Activated CD4-positive, alpha-beta T cell treated with anti-CD3 and anti-CD28 coated beads, Interleukin-2, amount 50 U/mL, for 16 hours (primary cell): ENCODE measurements at regions not wholly inside any gene's neighbourhood (a gene's known extent, or its start where the extent isn't known, plus 50 kb on each side); places are given as distances from the start of the nearest gene placed in this dataset.

Experiments
- DNase-seq: peaks from one replicate; pipeline ENCODE4 v3.0.0-alpha.2; 2020

GRCh38 chr18:24628326-24628725 lies 167.9 kb downstream of the HRH4 start:
- DNase-seq = no peak

DNA sequence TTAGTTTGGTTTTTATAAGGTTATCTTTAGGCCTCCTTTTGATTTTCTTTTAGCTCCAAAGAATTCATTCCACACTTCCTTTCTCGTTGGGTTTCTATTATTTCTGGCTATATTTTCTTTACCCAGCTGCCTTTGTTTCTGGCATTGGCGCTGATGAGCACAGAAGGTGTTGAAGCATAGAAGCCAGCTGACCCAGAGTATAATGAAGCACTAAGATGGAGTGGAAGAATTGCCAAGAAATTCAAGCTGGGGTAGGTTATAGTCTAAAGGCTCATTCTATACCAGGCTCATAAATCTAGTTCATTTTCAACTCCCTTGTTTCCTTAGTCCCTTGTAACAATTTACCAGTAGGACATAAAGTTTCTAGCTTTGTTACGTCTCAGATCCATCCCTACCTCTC lies 169.5 kb downstream of the HRH4 start:
- DNase-seq = no peak

GRCh38 chr18:24630346-24630880 lies 170.0 kb downstream of the HRH4 start:
- DNase-seq = no peak

- no peak for DNase-seq
Observed at GRCh38 chr18:24631243-24632025, 171.0 kb downstream of the HRH4 start.

- DNase-seq = no peak
Observed at GRCh38 chr18:24632158-24632988, 171.9 kb downstream of the HRH4 start.

DNA sequence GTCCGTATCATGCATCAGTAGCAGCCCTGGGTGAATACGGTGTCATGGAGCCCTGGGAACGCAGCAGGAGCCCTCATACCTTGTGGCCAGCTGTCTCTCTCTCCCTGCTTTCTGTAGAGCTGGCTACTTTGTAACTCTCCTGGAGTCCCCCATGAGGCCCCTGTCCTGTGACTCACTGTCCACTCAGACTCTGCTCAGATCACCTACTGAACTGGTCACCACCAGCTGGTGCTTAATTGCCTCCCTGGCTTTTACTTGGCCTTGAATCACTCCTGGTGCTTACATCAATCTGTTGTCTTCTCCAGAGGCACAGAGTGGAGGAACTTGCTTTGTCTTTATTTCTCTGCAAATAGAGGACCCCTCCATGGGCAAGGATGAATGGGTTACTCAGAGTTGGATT lies 172.7 kb downstream of the HRH4 start:
- no peak for DNase-seq

GRCh38 chr18:24649571-24649970 lies 189.1 kb downstream of the HRH4 start:
- no peak for DNase-seq

DNA sequence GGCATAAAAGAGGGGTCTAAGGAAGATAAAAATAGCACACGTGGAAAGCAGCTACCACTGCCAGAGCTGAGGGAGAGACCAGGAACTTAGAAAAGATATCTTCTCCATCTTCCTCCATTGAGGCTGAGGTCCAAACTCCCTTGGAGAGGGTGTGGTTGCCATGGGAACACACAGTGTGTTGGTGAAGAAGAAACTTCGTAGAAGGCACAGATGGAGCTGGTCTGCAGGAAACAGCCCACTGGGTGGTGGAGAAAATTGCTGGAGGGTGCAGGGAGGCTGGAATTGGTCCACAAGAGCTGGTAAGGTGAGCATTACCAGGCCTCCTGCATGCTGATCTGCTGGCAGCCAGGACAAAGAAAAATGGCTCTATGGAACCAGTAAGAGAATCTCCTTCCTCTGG lies 191.0 kb downstream of the HRH4 start:
- DNase-seq = no peak

GRCh38 chr18:24656050-24656449 lies 195.6 kb downstream of the HRH4 start:
- DNase-seq = no peak

DNA sequence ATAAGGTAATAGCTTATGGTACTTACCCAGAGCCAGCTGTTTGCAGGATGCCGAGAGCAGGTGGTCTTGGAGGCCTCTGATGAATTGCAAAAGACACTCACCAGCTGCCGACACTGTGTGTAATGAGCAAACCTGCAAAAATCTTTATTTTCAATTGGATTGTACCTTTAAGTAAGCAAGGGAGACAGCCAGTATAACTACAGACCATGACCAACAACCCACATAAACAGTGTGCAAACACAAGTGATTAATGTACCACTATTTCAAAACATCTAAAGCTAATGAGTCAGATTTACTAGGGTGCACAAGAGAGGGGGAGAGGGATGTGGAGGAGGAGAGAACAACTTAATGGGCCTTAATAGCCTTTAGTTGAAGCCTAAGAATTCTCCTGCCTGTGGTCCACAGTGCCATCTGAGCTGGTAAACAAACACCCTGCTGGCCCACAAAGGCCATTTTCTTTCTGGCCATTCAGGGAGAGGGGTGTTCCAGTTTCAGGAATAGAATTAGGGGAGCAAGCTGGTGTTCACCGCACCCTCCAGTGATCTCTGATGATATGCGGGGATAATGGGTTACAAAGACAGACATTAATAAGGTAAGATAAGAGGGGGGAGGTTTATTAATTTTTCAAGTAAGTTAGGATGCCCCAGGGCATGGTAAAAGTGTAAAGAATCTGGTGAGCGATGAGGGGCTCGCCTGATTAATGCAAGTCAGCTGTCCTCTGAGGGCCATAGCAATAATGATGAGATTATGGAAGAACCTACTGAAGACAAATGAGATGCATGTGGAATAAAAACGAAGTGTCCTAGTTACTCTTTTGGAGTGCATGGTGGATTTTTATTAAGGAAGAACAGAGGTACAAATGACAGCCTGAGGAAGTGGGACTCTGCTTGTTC lies 196.4 kb downstream of the HRH4 start:
- no peak for DNase-seq

- no peak for DNase-seq
Observed at GRCh38 chr18:24657444-24657842, 197.0 kb downstream of the HRH4 start.

DNA sequence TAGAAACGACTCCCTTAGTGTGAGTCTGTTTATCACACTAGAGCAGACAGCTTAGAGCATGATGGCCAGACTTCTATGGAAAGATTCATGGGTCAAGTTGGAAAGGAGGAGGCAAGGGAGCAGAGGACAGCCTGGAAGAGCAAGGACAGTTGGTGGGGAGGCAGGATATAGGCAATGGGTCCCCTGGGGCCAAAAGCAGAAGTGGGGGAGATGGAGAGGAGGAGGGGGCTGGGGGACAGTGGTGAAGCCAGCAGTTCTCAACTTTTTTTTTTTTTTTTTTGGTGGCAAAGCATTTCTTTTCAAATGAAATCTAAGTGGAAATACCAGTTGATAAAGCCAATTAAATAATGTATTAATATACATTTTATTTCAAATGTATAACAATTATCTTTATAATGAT lies 197.9 kb downstream of the HRH4 start:
- DNase-seq = no peak

GRCh38 chr18:24659827-24660720 lies 199.6 kb downstream of the HRH4 start:
- no peak for DNase-seq

DNA sequence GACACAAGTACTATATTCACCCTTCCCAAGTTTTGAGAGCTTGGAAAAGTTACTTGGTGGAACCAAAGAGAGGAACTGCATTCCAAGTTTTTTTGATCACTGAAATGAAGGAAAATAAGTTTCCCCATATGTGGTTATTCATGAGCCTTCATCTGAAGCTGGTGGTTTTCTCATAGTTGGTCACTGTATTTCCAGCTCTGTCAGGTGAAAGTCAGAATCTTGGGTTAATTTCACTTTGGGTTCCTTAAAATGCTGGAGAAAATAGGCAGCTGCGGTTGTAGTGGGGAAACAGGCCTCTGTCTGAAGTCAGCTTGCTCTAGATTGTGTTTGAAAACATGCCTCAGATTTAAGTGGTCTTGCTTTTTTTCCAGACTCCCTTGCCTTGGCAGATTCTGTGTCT lies 200.5 kb downstream of the HRH4 start:
- no peak for DNase-seq

DNA sequence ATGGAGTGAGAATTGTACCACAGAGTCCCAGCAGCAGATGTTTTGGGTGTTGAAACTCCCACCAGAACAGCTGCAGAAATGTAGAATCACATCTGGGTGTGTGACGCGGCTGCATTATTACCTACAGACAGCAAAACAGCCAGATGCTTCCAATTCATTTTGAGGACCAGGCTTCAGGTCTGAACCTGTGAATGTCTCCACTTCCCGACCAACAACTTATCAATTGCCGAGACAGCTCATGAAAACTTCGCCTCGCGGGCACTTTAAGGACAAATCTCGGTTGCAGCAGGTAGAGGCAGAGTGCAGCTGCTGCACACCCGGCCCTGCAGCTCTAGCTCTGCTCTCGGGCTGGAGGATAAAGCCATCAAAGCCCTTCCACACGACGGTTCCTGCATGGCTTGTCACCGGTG lies 202.0 kb downstream of the HRH4 start:
- DNase-seq = no peak

- no peak for DNase-seq
Observed at GRCh38 chr18:24663026-24663425, 202.6 kb downstream of the HRH4 start.

GRCh38 chr18:24669015-24669414 lies 208.6 kb downstream of the HRH4 start:
- DNase-seq = no peak

DNA sequence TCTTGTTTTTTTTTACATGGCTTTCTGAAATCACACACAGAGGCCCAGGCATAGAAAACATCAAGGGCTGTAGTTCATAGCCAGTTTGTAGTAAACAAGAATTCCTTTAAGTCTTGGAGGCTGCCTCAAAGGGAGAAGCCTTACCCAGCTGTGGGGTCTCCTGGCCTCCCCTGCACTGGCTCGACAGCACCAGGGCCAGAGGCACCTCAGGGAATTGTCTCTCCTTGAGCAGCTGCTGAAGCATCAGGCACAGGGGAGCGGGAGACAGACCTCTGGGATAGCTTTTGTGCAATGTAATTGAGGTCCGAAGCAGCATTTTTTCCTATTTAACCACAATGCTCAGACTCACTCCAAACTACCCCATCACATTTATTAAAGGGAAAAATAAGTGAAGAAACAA lies 209.1 kb downstream of the HRH4 start:
- no peak for DNase-seq

- no peak for DNase-seq
Observed at GRCh38 chr18:24672165-24672941, 211.9 kb downstream of the HRH4 start.

DNA sequence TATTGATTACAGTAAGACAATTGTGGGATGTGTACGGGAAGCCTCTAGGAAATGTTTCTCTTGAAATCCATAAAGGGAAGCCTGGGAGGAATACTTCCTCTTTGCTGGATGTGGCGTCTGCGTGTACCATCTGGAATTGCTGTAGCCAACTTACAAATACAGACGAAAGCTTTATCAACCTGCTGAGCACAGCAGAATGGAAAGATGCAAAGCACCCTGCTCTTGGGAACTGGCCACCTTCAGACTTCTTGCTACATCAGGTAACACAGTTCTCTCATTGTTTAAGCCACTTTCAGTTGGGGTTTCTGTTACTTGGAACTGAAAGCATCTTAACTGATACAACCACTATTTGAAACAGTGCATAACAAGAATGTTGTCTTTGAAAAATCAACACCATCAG lies 213.8 kb downstream of the HRH4 start:
- DNase-seq = no peak

- DNase-seq = no peak
Observed at GRCh38 chr18:24674605-24675004, 214.2 kb downstream of the HRH4 start.
